ENCODE measurements at regions not wholly inside any gene's neighbourhood (a gene's known extent, or its start where the extent isn't known, plus 50 kb on each side); places are given as distances from the start of the nearest gene placed in this dataset.

DNA sequence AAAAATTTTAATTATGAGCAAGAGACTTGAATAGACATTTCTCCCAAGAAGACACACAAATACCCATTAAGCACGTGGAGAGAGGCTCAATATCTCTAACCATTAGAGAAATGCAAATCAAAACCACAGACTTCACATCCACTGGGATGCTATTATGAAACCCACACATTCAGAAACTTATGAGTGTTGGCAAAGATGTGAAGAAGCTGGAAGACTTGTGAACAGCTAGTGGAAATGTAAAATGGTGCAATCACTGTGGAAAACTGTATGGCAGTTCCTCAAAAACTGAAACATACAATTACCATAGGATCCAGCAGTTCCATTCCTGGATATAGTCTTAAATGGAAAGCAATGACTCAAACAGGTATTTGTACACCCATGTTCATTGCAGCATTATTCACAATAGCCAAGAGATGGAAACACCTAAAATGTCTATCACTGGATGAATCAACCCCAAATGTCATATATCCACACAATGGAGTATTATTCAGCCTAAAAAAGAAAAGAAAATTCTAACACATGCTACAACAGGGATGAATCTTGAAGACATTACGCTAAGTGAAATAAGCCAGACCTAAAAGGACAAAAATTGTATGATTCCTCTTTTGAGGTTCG is 53.5 kb upstream of the FRMD4A start:
- DNase-seq (ENCODE audit: low spot score) = no peak
- no peaks in the 10 kb centered on the region for H4K20me1 ChIP-seq (ENCODE audit: insufficient read depth, low read length)
- no TSS peak for BruUV-seq (replicated peaks)
- POLR2A ChIA-PET = interaction anchor here (0.6 to 0.7 kb wide), 2 partner anchors 28 to 900 kb away, joined by 3 read pairs; no protein-coding TSS in a partner anchor
- TF ChIP-seq, protein P1, sequence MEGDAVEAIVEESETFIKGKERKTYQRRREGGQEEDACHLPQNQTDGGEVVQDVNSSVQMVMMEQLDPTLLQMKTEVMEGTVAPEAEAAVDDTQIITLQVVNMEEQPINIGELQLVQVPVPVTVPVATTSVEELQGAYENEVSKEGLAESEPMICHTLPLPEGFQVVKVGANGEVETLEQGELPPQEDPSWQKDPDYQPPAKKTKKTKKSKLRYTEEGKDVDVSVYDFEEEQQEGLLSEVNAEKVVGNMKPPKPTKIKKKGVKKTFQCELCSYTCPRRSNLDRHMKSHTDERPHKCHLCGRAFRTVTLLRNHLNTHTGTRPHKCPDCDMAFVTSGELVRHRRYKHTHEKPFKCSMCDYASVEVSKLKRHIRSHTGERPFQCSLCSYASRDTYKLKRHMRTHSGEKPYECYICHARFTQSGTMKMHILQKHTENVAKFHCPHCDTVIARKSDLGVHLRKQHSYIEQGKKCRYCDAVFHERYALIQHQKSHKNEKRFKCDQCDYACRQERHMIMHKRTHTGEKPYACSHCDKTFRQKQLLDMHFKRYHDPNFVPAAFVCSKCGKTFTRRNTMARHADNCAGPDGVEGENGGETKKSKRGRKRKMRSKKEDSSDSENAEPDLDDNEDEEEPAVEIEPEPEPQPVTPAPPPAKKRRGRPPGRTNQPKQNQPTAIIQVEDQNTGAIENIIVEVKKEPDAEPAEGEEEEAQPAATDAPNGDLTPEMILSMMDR (conservative IDR thresholded peaks at IDR 0.05; ENCODE audit: low read length) = no peak
- TF ChIP-seq EZH2phosphoT487 (IDR thresholded peaks at IDR 0.05; ENCODE audit: borderline replicate concordance, low read depth, low read length) = no peak
- H3K9me2 ChIP-seq (ENCODE audit: insufficient read depth, low read length) = no peaks in the 10 kb centered on the region
- H2AFZ ChIP-seq (ENCODE audit: low read length) = no peak overlapping the region
- CTCF ChIA-PET (ENCODE audit: unreplicated experiment) = no interaction called here
- intact Hi-C loops (cut with micrococcal nuclease; ENCODE audit: unreplicated experiment) = no loop called here
- H3K4me3 ChIP-seq (ENCODE audit: low read depth, low read length, poor library complexity, severe bottlenecking) = no peak overlapping the region
- no peaks in the 10 kb centered on the region for H3K36me3 ChIP-seq (ENCODE audit: insufficient read depth, low read length)
- no peaks in the 10 kb centered on the region for H3K4me1 ChIP-seq (ENCODE audit: insufficient read depth, low read length, poor library complexity, severe bottlenecking)
- H3K9me3 ChIP-seq (ENCODE audit: low read length) = no peaks in the 10 kb centered on the region
- H3K4me2 ChIP-seq (ENCODE audit: low read length) = no peak overlapping the region
- H3K27ac ChIP-seq (ENCODE audit: low read depth, low read length, poor library complexity, severe bottlenecking) = no peak overlapping the region
- no peaks in the 10 kb centered on the region for H3K79me2 ChIP-seq (ENCODE audit: insufficient read depth, low read depth, low read length)

DNA sequence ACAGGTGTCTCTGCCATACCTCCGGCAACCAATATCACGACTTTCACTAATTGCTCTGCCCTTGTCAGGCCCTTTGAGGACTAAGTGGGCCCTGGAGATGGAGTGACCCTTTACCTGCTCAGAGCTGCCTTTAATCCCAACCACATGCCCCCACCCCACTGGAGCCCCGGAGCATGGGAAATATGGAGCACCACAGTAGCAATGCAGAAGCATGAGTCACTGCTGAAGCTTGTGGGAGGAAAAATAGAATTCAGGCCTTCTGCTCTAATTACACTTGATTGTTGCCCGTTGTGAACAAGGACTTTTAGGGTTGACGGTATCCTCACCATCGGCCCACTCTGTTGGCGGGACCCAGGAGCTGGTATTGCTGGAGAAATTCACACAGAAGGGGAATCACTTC is 52.5 kb upstream of the FRMD4A start:
- Histone ChIP-seq H3K4me2 (ENCODE audit: low read length) (no peak overlapping the region), H2AFZ (ENCODE audit: low read length) (no peak overlapping the region), H3K79me2 (ENCODE audit: insufficient read depth, low read depth, low read length) (no peaks in the 10 kb centered on the region), H4K20me1 (ENCODE audit: insufficient read depth, low read length) (no peaks in the 10 kb centered on the region), H3K4me3 (ENCODE audit: low read depth, low read length, poor library complexity, severe bottlenecking) (no peak overlapping the region), H3K9me3 (ENCODE audit: low read length) (no peaks in the 10 kb centered on the region), H3K27ac (ENCODE audit: low read depth, low read length, poor library complexity, severe bottlenecking) (no peak overlapping the region), H3K4me1 (ENCODE audit: insufficient read depth, low read length, poor library complexity, severe bottlenecking) (no peaks in the 10 kb centered on the region), H3K36me3 (ENCODE audit: insufficient read depth, low read length) (no peaks in the 10 kb centered on the region), H3K9me2 (ENCODE audit: insufficient read depth, low read length) (no peaks in the 10 kb centered on the region)
- DNase-seq (ENCODE audit: low spot score) = no peak
- TF ChIP-seq, protein P1 (conservative IDR thresholded peaks at IDR 0.05; ENCODE audit: low read length) = no peak
- TF ChIP-seq EZH2phosphoT487 (IDR thresholded peaks at IDR 0.05; ENCODE audit: borderline replicate concordance, low read depth, low read length) = no peak
- CTCF ChIA-PET (ENCODE audit: unreplicated experiment) = no interaction called here
- BruUV-seq (replicated peaks) = no TSS peak
- POLR2A ChIA-PET = no interaction called here
- intact Hi-C loops (cut with micrococcal nuclease; ENCODE audit: unreplicated experiment) = no loop called here

DNA sequence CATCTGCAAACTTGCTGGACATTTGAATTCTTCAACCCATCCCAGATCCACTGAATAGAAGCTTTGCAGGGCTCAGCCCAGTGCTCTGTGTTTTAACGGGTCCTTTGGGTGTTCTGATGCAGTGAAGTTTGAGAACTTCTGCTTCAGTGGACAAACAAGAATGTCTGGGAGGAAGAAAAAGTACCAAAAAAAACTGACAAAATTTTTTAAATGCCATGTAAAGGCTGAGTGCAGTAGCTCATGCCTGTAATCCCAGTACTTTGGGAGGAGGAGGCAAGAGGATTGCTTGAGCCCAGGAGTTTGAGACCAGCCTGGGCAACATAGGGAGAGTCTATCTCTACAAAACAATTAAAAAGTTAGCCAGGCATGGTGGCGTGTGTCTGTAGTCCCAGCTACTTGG is 51.8 kb upstream of the FRMD4A start:
- intact Hi-C loops (cut with micrococcal nuclease; ENCODE audit: unreplicated experiment) = no loop called here
- Histone ChIP-seq H3K9me3 (ENCODE audit: low read length) (no peaks in the 10 kb centered on the region), H4K20me1 (ENCODE audit: insufficient read depth, low read length) (no peaks in the 10 kb centered on the region), H3K36me3 (ENCODE audit: insufficient read depth, low read length) (no peaks in the 10 kb centered on the region), H3K4me3 (ENCODE audit: low read depth, low read length, poor library complexity, severe bottlenecking) (no peak overlapping the region), H3K9me2 (ENCODE audit: insufficient read depth, low read length) (no peaks in the 10 kb centered on the region), H3K4me2 (ENCODE audit: low read length) (no peak overlapping the region), H2AFZ (ENCODE audit: low read length) (no peak overlapping the region), H3K27ac (ENCODE audit: low read depth, low read length, poor library complexity, severe bottlenecking) (no peak overlapping the region), H3K4me1 (ENCODE audit: insufficient read depth, low read length, poor library complexity, severe bottlenecking) (no peaks in the 10 kb centered on the region), H3K79me2 (ENCODE audit: insufficient read depth, low read depth, low read length) (no peaks in the 10 kb centered on the region)
- CTCF ChIA-PET (ENCODE audit: unreplicated experiment) = no interaction called here
- no peak for DNase-seq (ENCODE audit: low spot score)
- TF ChIP-seq EZH2phosphoT487 (IDR thresholded peaks at IDR 0.05; ENCODE audit: borderline replicate concordance, low read depth, low read length) = no peak
- TF ChIP-seq, protein P1 (conservative IDR thresholded peaks at IDR 0.05; ENCODE audit: low read length) = no peak
- POLR2A ChIA-PET = no interaction called here
- no TSS peak for BruUV-seq (replicated peaks)

Data from OCI-LY7 (cell line).